GM18873 (cell line): ENCODE measurements at regions not wholly inside any gene's neighbourhood (a gene's known extent, or its start where the extent isn't known, plus 50 kb on each side); places are given as distances from the start of the nearest gene placed in this dataset.

Experiments
- ATAC-seq: cut with Tn5 transposase; IDR thresholded peaks from one replicate; pipeline ENCODE4 v1.9.1; 2021; ENCODE audit warnings: mild to moderate bottlenecking, moderate library complexity, moderate number of reproducible peaks; ENCODE audit not compliant: unreplicated experiment, low FRiP score

DNA sequence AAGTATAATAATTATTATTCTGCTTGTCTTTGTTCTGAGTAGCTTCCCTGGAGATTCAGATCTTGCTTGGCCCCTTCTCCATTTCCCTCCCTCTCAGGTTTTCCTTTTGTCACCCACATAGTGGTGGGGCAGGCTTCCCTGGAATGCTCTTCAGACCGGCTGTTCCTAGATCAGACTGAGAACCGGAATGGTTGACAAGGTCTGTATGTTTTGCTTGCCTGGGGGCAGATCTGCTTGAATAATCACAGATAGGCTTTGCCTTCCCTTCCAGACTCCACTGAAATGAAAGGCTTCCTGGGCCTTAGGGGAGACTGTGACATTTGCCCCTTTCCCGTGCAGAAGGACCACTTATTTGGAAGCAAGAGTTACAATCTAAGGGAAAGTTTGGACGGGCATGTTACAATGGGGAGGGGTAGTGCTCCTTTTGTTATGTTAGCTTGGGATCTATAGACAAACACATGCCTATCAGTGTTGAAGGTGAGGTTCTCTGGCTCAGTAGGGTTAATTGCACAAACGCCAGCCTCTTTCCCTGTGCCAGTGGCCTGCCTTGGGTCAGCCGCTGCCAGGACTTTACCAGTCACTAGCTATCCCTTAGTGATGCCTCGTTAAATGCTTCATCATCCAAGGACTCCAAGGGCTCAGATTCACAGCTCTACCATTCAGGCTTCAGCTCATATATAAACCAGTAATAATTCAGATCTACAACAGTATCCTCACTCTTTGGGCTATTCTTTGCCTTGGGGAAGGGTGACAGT, 178.6 kb downstream of the SNAPC1 start:
- no peak for ATAC-seq

GRCh38 chr14:61941421-61942150, 179.4 kb downstream of the SNAPC1 start:
- ATAC-seq, result no peak

DNA sequence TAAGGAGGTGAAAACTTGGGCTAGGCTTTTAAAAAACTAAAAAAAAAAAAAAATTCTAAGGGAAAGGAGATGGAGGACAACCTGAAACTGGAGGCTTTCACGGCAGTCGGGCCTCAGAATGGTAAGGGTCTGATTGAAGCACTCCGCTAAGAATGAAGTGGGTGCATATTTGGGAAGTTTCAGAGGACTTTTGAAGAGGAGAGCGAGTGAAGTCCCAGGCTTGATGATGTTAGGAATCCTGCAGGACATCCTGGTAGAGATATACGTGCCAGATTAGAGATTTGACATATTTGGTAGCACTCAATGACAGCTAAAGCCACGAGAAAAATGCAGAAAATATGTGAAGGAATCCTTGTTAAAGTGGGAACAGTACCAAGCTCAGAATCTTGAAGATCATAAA, 186.2 kb downstream of the SNAPC1 start:
- no peak for ATAC-seq

DNA sequence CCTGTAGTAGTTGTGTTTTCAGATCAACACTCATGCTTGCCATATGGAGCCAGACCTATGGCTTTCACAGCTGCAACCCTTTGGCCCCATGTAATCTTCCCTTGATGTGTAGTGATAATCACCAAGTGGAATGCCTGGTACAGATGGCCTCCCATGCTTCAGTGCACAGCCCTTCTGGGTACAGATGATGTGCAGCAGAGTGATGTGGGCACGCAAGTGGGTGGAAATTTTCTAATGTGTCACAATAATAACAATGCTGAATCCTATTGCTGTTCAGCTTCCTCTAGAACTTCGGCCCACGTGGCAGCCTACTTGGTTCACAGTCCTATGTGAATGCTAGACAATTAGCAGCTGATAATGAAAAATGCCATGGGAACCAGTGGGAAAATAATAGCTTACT, 188.1 kb downstream of the SNAPC1 start:
- no peak for ATAC-seq

DNA sequence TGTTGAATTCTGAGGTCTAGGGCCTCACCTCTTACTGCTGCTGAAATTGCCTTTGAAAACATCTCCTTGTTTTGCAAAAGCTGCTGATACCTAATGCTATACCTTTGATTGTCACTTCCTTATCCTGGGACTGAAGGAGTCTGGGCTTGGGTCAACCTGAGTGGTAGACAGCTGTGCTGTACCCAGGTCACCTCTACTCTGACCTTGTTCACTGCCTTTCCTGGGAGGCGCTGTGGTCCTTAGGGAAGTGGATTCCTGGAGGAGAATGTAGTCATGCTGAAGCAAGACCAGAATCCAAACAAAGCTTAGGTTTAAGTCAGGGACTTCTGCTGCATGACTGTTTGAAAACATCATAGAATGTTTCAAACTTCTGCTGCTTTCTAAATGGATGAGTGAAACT, 191.4 kb downstream of the SNAPC1 start:
- no peak for ATAC-seq

GRCh38 chr14:61954306-61954705, 192.1 kb downstream of the SNAPC1 start:
- ATAC-seq, result no peak

DNA sequence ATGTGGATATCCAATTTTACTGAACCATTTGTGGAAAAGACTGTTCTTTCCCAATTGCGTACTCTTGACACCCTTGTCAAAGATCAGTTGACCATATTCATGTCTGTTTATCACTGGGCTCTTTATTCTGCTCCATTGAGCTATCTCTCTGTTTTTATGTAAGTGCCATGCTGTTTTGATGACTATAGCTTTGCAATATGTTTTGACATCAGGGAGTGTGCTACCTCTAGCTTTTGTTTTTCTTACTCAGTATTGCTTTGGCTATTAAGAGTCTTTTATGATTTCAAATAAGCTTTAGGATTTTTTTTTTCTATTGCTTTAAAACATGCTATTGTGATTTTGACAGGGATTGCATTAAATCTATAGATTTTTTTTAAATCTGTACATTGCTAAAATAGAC, 194.3 kb downstream of the SNAPC1 start:
- no peak for ATAC-seq

- ATAC-seq, result no peak
Measured at GRCh38 chr14:61959348-61959747, 197.1 kb downstream of the SNAPC1 start.

DNA sequence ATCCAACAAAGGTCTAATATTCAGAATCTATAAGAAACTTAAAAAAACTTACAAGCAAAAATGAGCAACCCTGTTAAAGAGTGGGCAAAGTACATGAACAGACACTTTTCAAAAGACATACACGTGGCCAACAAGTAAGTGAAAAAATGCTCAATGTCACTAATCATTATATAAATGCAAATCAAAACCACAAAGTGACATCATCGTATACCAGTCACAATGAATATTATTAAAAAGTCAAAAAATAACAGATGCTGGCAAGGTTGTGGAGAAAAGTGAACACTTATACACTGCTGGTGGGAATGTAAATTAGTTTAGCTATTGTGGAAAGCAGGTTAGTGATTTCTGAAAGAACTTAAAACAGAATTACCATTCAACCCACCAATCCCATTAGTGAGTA, 199.1 kb downstream of the SNAPC1 start:
- no peak for ATAC-seq

DNA sequence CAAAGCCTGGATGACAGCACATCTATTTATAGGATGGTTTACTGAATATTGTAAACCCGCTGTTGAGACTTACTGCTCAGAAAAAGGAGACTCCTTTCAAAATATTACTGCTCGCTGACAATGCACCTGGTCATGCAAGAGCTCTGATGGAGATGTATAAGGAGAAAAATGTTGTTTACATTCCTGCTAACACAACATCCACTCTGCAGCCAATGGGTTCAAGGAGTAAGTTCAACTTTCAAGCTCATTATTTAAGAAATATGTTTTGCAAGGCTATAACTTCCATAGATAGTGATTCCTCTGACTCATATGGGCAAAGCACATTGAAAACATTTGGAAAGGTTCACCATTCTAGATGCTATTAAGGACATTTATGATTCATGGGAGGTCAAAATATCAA, 201.7 kb downstream of the SNAPC1 start:
- ATAC-seq, result no peak

- no peak for ATAC-seq
Measured at GRCh38 chr14:61965030-61965745, 203.0 kb downstream of the SNAPC1 start.

- no peak for ATAC-seq
Measured at GRCh38 chr14:61968207-61968606, 206.0 kb downstream of the SNAPC1 start.

DNA sequence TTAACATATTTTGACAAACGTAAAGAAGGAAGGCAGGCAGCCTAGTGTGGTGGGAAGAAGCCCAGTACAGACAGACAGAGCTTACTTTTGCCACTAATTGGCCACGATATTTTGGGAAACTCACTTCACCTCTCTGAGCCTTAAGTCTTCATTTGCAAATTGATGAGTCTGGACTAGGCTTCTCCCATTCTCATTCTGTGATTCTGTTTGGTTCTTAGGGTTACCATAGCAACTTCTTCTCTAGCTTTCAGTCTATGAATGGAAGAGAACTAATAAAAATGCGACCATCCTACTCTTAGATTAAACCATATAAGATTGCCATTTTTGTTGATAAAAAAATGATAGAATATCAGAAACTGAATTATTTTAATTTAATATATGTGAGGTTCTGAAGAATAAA, 210.5 kb downstream of the SNAPC1 start:
- no peak for ATAC-seq

- no peak for ATAC-seq
Measured at GRCh38 chr14:61973981-61974380, 211.8 kb downstream of the SNAPC1 start.

GRCh38 chr14:61977217-61977616, 215.0 kb downstream of the SNAPC1 start:
- ATAC-seq, result no peak

- ATAC-seq, result no peak
Measured at GRCh38 chr14:61988240-61988639, 226.0 kb downstream of the SNAPC1 start.

- ATAC-seq, result no peak
Measured at GRCh38 chr14:61992139-61992538, 229.9 kb downstream of the SNAPC1 start.

DNA sequence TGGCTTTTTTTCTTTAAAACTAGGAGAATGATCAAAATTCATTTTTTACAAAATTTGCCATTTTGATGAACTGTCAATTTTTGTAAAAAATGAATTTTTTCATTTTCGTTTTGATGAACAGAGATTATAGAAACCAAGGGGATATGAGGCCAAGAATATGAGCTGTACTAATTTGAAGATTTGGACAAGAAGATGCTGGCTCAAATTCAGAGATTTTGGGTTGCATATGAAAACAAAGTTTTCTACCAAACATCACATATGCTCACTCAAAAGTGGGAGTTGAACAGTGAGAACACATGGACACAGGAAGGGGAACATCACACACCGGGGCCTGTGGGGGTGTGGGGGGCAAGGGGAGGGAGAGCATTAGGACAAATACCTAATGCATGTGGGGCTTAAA, 230.7 kb downstream of the SNAPC1 start:
- ATAC-seq, result no peak

DNA sequence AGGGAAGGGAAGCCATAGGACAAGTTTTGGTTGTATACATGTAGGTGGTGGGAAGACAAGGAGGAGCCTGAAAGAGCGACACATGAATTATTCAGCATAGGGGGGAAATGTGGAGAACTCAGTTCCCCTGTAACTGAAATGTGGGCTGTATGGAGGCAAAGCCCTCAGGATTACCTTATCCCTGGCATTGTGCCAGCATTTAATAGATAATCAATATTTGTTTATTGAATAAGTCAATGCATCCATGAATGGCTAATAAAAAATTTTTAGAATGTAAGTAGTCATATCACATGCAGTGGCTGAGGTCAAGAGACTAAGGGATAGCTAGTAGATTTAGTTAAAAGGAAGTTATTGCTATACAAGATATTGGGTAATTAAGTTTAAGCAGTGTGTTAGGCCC, 232.4 kb downstream of the SNAPC1 start:
- ATAC-seq, result no peak

- no peak for ATAC-seq
Measured at GRCh38 chr14:61996753-61997152, 234.5 kb downstream of the SNAPC1 start.

GRCh38 chr14:61997161-61997560, 234.9 kb downstream of the SNAPC1 start:
- ATAC-seq, result no peak
